IPS-NIHi11 (cell line): ENCODE measurements at regions not wholly inside any gene's neighbourhood (a gene's known extent, or its start where the extent isn't known, plus 50 kb on each side); places are given as distances from the start of the nearest gene placed in this dataset.
"Not testable (repeated sequence)": the region's sequence is repeated elsewhere in the genome, so short reads cannot be mapped to it uniquely, and the experiment has no call there.

ENCODE experiments used
- DNase-seq: peaks from one replicate; pipeline ENCODE4 v3.0.0; 2012; ENCODE audit warnings: mixed read lengths, low spot score

DNA sequence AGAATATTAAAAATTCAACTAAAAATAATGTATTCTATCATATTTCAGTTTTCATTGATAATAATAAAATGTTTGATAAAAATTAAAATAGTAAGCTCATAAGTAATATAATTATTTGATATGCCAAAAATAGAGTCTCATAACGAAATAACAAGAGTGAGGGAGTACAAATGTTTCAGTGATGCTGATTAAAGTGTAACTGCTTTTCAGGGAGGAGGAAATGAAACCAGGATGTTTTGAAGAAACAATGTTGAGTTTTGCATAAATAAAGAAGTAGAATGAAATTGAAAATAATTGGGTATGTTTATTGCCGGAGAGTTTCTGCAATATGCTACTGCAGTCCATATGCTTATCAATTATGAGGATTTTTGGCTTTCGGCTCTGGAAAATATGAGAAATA is 1159.8 kb upstream of the ADGRL2 start:
- no peak for DNase-seq

DNA sequence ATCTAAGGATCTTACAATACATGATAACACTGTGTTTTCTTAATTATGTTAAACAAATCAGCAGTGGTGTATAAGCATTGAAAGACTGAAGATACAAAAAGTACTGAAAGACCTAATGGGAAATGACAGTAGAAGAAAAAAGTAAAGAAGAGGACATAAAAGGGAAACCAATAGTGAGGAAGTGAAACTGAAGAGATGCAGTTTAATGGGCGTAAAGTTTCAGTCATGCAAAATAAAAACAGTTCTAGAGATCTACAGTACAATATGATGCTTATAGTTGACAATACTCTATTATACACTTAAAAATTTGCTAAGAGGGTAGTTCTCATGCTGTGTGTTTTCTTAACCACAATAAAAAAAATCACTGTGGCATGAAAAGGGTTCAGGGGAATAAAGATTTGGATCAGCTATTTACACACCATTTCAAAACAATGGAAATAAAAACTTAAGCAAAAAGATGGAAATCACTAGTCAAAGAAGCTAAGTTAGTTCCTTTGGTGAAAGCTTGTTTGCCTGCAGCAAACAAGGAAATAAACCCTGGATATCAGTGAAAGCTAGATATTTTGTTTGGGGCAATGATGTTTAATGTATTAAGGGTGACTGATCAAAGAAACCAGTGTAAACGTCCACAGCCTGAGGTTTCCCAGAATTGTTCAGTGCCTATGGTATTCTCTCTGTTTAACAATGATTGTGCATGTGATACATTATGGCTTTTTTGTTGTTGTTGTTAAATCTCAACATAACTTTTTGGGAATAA is 1160.8 kb upstream of the ADGRL2 start:
- DNase-seq, result no peak

DNA sequence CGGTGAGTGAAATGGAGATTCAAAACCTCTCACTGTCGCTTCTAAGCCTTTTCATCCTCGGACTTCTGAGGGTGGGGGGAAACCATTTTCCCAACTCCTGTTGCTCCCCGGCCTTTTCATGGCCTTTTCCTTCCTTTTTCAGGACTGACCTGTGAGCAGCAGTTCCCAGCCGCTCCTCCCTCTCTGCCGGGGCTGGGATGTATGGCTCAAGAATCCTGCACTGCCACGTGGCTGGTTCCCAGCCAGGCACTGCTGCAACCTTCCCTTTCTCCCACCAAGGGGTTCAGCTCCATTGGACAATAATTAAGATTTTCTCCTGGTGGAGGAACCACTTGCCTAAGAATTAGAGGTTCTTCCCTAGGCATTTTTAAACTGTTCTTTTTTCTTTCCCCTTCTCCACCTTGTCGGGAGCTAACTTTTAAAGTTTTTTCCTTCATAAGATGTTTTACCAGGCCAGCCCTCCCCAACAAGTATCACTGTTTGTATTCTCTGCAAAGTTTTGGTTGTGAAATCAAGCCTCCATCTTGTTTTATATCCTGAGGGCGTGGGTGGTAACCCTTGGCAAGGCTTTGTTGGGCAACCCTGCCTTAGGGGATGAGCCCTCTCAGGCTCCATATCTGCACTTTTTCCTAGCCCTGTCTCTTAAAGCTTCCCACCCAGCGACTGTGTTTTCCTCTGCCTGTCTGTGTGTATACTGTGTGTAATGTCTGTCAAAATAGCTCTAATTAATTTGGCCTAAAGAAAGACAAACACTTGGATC is 1166.6 kb upstream of the ADGRL2 start:
- peak; percentile 10 for DNase-seq

DNA sequence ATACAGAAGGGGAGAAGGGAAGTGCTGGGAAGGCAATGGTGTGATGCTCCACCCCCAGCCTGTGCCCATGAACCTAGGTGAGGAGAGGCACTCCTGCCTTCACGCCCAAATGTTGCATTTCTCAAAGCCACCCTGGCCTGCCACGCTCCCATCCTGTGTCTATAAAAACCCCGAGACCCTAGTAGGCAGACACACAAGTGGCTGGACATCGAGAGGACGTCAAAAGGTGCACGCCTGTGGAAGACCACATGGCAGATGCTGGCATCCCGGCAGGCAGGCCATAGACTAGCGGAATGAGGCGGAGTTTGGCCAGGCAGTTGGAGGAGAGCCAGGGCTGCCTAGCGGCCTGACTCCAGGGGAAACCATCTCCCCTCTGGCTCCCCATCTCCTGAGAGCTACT is 1168.5 kb upstream of the ADGRL2 start:
- DNase-seq, result no peak

DNA sequence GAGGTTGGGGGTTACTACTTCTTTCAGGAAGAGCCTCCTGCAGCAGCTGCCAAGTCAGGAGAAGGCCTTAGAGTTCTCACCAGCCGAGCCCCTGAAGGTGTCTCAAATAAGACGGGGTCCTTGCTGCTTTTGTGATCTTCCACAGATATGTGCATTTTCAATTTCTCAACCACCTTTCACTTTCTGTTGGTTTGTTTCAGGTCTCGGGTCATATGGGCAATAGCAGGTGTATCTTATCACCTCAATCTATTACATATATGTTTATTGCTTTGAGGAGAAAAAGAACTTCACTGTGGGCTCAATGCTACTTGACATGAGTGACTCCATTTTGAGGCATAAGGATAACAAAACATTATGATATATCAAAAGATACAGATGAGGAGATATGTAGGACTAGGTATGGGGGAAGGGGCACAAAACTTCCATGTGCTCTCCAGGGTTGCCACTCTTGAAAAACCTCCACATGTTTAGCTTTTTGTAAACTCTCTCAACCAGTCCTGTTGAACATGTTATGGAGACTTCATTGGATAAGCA is 1171.4 kb upstream of the ADGRL2 start:
- no peak for DNase-seq

DNA sequence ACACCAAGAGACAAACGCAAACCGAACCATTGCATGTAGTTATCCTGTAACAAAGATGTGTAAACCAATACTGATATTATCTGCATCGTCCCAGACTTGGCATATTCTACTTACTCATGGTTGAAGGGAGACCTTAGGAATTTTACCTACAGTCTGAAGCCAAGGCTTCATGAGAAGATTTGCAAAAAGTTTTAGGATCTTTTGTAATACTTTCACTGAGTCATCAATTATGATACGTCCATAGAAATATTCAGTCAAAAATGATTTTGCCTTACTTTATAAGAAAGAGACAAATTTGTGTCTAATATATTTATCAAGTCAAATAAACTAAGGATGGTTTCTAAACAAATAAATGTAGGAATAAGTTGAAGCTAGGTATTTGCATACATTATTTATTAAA is 1176.1 kb upstream of the ADGRL2 start:
- no peak for DNase-seq

DNA sequence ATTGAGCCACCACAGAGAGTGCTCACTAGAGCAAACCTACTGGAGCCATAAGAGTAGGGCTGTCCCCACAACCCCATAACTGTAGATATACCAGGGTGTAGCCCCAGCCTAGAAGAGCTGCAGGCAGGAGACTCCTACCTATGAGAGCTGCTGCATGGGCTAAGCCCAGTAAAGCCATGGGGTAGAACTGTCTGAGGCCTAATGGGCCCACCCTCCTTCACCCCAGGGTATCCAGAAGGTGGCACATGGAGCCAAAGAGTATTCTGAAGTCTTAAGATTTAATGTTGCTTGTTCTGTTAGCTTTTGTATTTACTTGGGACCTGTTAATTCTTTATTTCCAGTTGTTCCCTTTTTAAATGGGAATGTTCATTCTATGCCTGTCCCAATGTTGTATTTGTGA is 1193.7 kb upstream of the ADGRL2 start:
- no peak for DNase-seq

DNA sequence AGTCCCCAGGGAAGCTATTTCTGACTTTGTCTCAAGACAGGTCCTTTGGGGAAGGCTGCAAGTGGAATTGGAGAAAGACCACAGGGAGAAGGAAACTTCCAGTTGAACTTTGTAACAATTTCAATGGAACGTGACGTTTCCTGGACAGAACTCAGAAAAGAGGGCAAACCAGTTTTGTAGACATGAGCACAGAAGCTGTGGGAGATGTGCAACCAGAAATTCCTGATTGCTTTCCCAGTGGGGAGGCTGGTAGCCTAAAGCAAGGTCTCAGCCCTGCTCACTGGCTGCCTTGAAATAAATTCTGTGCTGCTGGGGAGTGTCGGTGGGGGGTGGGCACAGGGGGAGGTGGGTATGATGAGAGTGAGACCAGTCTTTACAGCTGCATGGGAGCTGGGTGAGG is 1206.7 kb upstream of the ADGRL2 start:
- DNase-seq, result peak; percentile 26

DNA sequence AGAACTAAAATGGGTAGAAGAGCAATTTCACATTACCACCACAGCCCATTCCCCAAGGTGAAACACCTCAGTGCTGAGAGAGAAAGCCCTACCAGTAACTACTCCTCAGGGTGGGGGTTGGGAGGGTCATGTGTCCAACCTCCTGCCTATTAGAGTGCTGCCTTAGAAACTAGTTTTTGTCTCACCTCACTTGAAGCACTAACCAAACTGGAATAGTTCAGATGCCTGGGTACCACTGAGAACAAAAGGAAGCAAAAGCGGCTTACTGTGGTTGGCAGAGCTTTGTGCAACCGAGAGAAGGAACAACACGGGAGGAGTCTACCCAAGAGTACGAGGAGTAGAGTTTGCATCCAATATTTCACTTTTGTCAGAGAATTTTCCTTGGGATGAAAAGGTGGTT is 1207.5 kb upstream of the ADGRL2 start:
- no peak for DNase-seq

DNA sequence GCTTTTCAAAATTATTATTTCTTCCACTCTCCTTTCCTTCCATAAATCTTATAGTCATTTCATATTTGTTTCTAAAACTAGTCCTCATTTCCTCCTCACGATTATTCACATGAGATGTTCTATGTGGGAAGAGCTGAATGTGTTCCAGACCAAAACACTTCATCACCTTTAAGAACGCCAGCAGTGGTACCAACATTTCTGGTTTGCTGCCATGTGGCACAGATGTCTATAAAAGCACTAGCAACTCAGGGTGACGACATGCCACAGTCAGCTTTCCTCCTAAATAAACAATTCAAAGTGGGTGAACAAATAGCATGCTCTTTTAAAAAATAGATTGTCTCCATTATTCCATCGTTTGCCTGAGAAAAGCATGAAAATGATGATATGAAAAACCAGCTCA is 1217.8 kb upstream of the ADGRL2 start:
- no peak for DNase-seq

DNA sequence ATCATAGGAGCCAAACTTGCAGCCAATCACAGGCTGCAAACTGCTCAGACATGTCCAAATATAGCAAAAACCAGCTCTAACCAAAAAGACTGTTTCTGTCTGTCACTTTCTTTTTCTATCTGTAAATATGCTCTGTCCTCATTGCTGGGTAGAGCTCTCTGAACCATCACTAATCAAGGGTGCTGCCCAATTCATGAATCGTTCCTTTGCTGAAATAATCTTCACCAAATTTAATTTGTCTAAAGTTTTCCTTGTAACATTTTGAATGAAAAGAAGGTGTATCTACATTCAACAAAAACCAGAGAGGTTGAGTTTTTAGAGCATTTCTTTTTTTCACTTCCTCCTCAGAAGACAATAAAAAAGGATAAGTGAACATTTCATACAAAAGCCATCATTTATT is 1221.7 kb upstream of the ADGRL2 start:
- no peak for DNase-seq

DNA sequence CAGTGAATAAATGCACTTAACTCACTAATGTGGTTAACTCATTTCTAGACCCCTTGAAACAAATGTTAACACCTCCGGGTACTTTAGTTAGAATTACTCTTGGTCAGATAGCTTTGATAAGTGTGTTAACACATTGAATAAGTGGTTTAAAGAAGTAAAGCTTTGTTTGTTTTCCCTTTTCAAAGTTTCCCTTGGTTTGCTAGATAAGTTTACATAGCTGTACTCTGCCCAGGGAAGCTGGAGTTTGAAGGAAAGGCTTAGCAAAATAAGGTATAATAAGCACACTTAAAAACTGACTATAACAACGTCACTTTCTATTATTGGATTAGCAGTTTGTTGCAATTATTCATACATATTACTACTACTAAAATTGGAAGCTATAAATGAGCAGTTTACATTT is 1233.9 kb upstream of the ADGRL2 start:
- no peak for DNase-seq

DNA sequence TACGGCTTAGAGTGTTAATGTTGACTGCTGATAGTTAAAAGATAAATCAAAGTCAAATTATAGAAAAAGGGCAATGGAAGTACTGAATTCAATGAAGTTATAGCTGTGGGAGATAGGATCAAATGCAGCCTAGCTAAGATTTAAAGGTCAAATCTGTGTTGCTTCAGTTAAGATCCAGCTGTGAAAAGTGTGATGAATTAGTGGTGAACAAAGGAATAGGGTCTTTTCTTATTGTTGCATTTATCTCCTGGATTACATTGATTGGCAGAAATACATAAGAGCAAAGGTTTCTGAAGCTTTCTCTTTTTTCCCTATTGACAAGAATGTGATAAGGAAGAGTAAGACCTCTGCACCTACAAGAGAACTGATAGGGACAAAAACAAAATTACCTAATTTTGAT is 1234.6 kb upstream of the ADGRL2 start:
- no peak for DNase-seq

DNA sequence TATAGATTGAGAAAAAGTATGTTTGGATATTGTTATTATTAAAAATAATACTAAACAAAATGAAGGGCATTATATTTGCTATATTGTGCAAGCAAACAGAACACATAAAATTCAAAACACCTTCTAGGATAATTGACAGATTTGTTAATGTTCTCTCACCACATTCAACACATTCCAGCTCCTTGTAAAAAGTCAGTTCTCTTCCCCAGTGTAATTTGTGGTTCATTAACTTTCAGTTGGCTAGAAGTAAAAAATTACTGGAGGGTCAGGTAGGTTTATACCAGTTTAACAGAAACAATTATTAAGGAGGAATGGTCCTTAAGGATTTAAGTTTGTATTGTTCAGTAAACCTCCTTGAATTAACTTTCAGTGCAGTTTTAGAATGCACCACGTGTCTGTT is 1235.3 kb upstream of the ADGRL2 start:
- no peak for DNase-seq

DNA sequence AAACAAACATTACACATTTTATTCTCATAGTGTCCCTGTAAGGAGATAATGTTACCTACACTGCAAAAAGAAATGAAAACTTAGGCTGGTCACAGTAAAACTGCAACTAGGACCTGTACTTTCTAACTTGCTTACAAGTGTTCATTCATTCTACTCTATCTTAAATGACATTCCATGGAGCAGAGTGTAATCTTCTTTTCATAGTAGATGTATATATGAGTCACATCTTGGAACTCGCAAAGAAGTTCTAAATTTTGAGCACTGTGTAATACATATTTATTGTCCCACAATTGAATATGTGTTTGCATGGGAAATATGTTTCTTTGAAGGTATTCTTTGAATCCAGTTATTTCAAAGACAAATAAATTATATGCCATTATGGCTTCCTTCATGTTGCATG is 1258.5 kb upstream of the ADGRL2 start:
- no peak for DNase-seq

DNA sequence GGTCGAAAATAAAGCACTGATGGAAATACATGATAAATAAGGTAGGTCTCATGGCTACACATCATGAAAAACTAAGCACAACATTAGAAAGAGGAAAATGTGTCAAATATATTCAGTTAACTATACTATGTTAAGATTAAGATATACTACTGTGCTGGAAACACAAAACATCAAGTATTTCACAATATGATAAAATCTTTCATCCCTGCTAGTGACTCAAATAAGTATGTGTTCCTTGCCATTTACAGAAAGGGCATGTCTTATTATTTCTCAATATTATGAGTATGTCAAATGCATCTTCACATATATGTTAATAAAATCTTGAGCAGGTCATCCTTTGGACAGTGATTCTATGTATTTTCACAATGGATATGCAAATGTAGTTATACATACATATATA is 1260.1 kb upstream of the ADGRL2 start:
- no peak for DNase-seq

DNA sequence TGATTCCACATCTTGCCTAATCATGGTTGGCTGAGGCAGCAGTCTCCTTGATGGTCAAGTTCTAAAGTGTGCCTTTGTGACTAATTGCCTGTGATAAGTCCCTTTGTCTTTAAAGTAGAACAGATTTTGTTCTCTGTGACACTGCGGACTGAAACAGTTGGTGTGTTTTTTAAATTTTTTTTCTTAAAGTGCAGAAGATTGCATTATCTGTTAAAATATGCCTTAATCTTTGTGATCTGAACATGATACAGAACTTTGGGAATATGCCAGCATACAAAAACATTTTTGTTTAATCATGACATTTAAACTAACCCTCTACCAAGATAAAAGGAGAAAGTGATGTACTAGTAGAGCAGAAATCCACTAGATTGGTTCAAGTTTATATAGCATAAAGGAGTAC is 1260.6 kb upstream of the ADGRL2 start:
- DNase-seq, result no peak

DNA sequence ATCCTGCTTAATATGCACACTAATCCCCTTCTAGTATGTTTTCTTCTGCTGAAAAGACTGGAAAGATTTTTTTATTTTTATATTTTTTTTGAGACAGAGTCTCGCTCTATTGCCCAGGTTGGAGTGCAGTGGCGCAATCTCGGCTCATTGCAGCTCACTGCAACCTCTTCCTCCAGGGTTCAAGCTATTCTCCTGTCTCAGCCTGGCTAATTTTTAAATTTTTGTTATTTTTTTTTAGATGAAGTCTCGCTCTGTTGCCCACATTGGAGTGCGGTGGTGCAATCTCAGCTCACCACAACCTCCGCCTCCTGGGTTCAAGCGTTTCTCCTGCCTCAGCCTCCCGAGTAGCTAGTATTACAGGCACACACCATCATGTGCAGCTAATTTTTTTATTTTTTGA is 1261.4 kb upstream of the ADGRL2 start:
- DNase-seq, result not testable (repeated sequence)

DNA sequence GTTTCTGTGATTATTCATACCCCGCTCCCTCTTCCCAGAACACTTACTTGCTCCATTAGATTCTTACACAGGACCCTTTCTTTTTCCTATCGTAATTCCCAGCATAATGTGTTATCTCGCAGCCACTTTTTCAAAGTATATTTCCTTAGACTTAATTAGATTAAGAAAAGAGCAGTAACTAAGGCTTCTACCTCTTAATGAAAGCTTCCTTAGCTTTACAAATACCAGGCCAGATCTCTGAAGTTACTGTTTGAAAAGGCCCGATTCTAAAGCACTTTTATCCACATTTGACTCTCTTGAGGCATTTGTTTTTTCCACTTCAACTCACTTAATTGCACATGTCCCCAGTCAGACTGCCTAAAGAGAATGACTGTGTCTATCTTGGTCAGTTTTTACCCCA is 1264.3 kb upstream of the ADGRL2 start:
- no peak for DNase-seq

DNA sequence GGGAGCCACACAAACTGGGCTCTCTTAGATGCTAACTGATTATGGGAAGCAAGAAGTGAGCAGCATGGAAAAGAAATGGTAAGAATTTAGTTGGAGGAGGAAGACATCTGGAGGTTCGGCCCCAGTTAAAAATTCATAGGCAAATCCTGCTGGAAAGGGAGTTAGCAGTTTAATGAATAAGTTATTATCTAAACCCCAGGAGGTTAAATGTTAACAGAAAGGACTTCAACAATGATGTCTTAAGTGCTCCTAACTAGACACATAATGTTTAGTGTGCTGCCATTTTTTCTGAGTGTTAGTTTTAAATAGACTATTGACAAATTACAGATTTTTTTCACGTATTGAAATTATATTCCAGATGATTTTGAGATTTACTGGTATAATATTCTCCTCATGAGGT is 1265.3 kb upstream of the ADGRL2 start:
- DNase-seq, result no peak

DNA sequence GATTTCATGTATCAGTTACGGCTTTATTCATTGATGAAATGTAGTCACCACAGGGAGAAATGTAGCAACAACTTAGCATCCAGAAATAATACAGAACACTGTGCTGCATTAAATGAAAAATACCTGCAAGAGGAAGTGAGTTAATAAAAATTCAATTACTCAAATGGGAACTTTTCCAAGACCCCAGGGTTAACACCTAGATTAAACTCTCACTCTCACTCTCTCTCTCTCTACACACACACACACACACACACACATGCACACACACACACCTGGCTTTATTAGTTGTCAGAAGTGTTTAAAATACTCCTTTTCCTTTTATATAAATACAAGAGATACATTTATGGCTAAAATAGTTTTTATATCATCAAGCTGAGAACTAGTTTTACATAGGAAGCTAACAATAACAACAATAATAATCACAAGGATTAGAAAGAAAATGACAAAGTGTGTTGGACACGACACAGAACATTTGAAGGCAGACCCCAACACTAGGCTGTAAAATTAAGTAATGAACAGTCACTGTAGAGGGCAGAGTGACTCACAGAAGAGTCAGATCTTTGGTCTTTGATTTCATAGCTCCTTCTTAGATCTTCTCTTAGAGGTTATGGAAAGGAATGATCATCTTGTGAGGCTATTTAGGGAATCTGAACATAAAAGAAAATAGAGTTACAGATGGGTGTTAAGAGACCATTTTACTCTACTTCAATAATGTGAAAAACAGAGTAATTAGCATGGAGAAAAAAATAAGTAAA is 1266.0 kb upstream of the ADGRL2 start:
- DNase-seq, result peak; percentile 7

DNA sequence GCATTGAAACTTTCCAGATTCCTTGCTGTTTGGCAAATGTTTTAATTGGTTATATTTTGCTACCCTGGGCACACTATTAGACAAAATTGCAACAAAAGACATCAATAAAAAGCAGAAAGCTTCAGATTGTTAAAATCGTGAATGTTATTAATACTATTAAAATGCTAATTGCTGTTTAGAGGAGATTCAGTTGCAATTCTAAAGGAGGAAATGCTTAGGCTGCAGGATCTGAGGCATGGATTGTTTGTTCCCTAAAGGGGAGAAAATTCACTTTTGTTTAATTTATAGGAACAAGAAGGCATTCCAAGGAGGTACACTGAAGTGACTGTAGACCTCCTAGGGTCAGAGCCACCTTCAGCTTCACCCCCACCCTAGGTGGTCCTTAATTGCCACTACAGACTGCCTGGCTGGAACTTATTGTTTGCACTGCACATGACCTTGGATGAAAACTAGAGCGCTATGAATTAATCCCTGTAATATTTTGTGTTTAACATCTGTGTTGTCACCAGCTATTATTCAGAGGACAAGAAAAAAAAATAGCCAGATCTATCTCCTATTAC is 1266.9 kb upstream of the ADGRL2 start:
- no peak for DNase-seq

DNA sequence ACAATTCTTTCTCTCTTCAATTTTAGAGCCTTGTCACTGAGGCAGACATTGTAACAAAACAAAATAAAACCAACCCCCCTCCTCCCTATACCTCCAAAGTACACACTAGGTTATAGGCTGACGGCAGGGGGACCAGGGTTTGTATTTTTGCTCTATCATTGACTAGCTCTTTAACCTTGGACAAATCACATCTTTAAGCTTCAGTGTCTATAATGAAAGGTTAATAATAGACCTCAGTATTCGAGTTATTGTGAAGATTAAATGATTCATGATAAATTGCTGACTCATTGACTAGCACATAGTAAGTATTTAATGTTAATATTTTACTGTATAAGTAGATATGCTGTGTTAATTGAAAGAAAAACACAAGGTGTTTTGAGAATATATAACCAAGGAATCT is 1267.6 kb upstream of the ADGRL2 start:
- no peak for DNase-seq
